ENCODE measurements at regions not wholly inside any gene's neighbourhood (a gene's known extent, or its start where the extent isn't known, plus 50 kb on each side); places are given as distances from the start of the nearest gene placed in this dataset.

- TF ChIP-seq CTCF (IDR thresholded peaks at IDR 0.05): no peak
- TF ChIP-seq EZH2 (IDR thresholded peaks at IDR 0.05; ENCODE audit: borderline replicate concordance, insufficient read depth, low read depth, low read length, poor library complexity, severe bottlenecking): no peak
Measured at GRCh38 chr9:126166291-126166690, 160.3 kb upstream of the MVB12B start.
